ENCODE measurements at regions not wholly inside any gene's neighbourhood (a gene's known extent, or its start where the extent isn't known, plus 50 kb on each side); places are given as distances from the start of the nearest gene placed in this dataset.

DNA sequence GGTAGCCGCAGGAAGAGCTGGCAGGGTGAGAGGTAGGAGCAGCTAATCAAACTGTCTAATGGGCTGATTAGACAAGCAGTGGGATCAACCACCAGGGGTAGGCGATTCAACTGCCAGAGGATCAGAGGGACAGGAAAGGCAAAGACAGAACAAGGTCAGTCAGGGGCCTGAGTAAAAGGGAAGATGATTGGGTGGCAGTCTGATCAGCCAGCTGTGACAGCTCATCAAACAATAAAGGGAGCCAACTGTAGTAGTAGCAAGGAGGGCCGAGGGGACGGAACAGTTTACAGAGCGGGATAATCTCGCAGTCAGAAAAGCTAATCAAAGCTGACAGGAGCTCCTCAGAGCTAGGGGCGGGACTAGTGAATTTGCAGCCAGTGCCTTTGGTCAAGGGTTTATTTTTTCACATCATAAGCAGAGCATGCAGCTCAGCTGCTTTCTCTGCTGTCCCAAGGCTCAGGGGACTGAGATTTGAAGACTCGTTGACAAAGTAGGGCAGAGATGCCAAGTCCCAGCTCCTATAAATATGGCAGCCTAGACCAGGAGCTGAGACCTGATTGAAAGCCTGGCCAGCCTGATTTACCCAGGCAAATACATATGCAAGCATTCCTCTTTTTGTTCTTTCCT is 418.2 kb downstream of the GABRG2 start:
- DNase-seq (ENCODE audit: low read depth): no peak

GRCh38 chr5:162487528-162488525 is 420.3 kb downstream of the GABRG2 start:
- DNase-seq (ENCODE audit: low read depth): no peak

DNA sequence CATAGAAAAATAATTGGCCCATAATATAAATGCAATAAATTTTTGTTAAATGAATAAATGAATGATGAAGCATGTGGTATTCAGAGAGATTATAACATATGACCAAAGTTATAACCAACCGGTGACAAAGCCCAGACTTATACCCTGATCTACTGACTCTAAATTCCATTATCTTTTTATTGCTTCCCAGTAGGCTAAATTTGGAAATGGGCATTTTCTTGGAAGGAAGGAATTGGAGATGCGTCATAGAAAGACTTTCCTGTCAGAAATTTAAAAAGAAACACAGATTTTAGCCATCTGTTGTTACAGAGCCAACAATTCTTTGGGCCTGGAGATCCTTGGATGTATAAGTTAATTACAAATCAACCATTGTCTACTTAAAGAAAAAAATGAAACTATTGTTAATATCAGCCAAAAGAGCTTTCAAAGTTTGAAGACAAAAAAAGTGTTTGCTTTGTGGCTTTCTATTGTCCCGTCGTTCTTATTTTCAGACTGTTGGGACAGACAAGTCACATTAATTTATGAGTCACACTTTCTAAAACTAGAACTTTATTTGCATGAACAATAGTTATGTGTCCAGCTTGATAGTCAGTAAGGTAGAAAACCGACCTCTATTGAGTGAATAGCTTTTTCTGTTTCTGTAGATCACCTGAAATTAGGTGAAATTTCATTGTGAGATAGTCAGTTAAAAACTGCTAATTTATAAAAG is 428.7 kb downstream of the GABRG2 start:
- no peak for DNase-seq (ENCODE audit: low read depth)

GRCh38 chr5:162497455-162497854 is 429.9 kb downstream of the GABRG2 start:
- no peak for DNase-seq (ENCODE audit: low read depth)

- no peak for DNase-seq (ENCODE audit: low read depth)
Observed at GRCh38 chr5:162502780-162503179, 435.2 kb downstream of the GABRG2 start.

GRCh38 chr5:162503796-162504195 is 436.2 kb downstream of the GABRG2 start:
- no peak for DNase-seq (ENCODE audit: low read depth)

- no peak for DNase-seq (ENCODE audit: low read depth)
Observed at GRCh38 chr5:162512935-162513565, 445.5 kb downstream of the GABRG2 start.

GRCh38 chr5:162514116-162514515 is 446.5 kb downstream of the GABRG2 start:
- DNase-seq (ENCODE audit: low read depth): no peak

DNA sequence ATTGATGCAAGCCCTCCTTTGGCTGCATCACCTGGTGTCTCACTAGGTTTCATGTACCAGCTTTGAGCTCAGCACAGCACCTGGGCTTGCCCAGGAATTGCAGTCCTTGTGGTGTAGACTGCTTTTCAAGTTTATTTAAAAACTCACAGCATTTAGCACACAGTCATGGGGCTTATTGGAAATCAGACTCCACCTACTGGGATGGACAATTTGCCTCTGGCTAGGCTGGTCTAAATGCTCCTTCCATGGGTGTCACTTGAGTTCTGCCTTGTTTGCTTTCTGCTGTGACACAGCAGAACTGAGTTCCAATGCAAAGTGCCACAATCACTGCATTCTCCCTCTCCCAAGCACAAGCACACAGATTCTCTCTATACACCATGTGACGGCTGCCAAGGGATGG is 453.3 kb downstream of the GABRG2 start:
- no peak for DNase-seq (ENCODE audit: low read depth)

- no peak for DNase-seq (ENCODE audit: low read depth)
Observed at GRCh38 chr5:162529209-162529608, 461.6 kb downstream of the GABRG2 start.

DNA sequence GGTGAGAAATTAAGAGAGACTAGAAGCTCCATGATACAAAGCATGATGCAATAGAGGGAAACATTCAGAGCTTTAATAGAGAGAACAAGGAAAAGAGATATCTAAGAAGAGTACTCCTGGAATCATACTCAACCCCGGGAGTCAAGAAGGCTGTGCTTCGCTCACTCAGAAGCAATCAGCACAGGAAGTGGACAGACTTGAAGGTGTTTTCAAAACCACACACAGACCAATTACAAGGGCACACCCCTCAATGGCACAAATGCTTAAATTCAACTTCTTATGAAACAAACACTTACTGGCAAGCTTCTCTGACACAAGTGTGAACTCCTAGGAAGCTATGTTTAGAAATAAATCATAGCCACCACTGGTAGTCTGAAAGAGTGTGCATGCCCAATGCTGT is 462.3 kb downstream of the GABRG2 start:
- no peak for DNase-seq (ENCODE audit: low read depth)

- no peak for DNase-seq (ENCODE audit: low read depth)
Observed at GRCh38 chr5:162543437-162543836, 475.9 kb downstream of the GABRG2 start.

- no peak for DNase-seq (ENCODE audit: low read depth)
Observed at GRCh38 chr5:162544905-162545304, 477.3 kb downstream of the GABRG2 start.

DNA sequence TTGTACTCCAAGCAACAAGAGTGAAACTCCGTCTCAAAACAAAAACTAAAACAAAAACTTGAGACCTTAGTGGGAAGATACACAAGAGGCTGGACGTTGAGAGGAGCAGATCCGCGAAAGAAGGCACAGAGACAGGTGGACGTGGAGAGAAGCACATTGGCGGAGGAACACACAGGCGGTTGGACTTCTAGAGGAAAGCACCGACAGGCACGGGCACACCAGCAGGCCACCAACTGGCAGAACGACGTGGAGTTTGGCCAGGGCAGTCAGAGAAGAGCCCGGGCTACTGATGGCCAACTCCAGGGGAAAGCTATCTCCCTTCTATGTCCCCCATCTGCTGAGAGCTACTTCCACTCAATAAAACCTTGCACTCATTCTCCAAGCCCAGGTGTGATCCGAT is 482.7 kb downstream of the GABRG2 start:
- no peak for DNase-seq (ENCODE audit: low read depth)

DNA sequence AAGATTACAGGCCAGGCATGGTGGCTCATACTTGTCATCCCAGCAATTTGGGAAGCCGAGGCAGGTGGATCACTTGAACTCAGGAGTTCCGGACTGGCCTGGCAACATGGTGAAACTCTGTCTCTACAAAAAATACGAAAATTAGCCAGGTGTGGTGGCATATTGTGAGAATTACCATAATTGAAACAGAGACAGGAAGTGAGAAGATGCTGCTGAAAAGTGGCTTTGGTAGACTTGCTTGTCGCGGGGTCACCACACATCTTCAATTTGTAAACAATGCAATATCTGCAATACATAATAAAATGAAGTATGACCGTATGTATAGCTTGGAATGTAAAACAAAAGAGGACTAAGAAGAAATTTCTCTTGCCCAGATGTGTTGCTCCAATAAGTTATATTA is 490.5 kb downstream of the GABRG2 start:
- no peak for DNase-seq (ENCODE audit: low read depth)

GRCh38 chr5:162567644-162568043 is 500.1 kb downstream of the GABRG2 start:
- DNase-seq (ENCODE audit: low read depth): no peak

DNA sequence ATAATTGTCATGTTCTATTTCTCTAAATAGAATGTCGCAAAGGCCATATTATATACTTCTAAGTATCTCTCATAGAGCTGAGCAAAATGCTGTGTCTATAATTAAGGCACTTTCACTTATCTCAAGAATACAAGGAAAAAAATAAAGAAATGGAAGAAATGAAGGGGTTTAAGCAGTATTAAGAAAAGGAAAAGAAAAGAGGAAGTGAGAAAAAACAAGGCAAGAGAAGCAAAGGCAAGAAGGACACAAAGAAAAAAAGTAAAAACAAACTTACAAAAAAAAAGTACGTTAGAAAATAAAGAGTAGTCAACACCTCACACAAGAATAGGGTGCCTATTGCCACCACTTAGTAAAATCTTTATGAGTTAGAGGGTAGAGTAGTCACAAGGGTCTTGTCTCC is 506.2 kb downstream of the GABRG2 start:
- no peak for DNase-seq (ENCODE audit: low read depth)

GRCh38 chr5:162591724-162592123 is 524.2 kb downstream of the GABRG2 start:
- no peak for DNase-seq (ENCODE audit: low read depth)

GRCh38 chr5:162593881-162594280 is 526.3 kb downstream of the GABRG2 start:
- no peak for DNase-seq (ENCODE audit: low read depth)

- DNase-seq (ENCODE audit: low read depth): no peak
Observed at GRCh38 chr5:162603443-162604070, 536.0 kb downstream of the GABRG2 start.

DNA sequence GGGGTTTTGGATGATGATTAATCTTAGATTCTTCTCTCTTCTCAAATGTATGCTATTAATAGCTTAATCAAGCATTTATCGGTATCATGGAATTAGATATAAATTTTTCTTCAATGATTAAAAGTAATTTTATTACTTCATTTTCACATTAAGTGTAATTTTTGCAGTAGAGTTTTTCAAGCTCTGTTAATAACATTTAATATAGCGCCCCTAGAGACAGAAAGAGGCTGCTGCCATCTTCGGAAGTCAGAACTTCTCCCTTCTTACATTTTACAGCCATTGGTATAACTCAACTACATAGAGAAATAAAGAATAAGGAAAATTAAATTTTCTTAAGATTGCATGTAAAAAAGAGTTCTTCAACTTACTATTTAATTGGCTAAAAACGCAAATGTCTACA is 540.3 kb downstream of the GABRG2 start:
- DNase-seq (ENCODE audit: low read depth): no peak
